AG04449 (cell line): ENCODE measurements at regions not wholly inside any gene's neighbourhood (a gene's known extent, or its start where the extent isn't known, plus 50 kb on each side); places are given as distances from the start of the nearest gene placed in this dataset.
"Not testable (repeated sequence)": the region's sequence is repeated elsewhere in the genome, so short reads cannot be mapped to it uniquely, and the experiment has no call there.

Source experiments
- CTCF ChIA-PET: fragments of 350-600 bp; formaldehyde crosslinking; extraction: SDS; loops from one replicate; lab custom pipeline; 2021; ENCODE audit warnings: antibody characterized with exemption; lab: Yijun Ruan, JAX
- POLR2A ChIA-PET: fragments of 400-600, 350-600 bp; formaldehyde crosslinking; extraction: SDS; loops from one replicate; lab custom pipeline; 2020; ENCODE audit warnings: antibody characterized with exemption, inconsistent platforms; lab: Yijun Ruan, JAX
- DNase-seq: peaks from one replicate; pipeline ENCODE4 v3.0.0-alpha.2; 2010; ENCODE audit warnings: low read depth, low spot score
- H3K4me3 ChIP-seq: 2 replicates; pipeline ENCODE4 v1.5.1; 2011; ENCODE audit warnings: low read depth, mild to moderate bottlenecking, control low read depth, low read length
- TF ChIP-seq, protein P1 (sequence below): IDR thresholded peaks from one replicate; pipeline ENCODE4 v1.5.1; 2011; ENCODE audit warnings: mild to moderate bottlenecking, moderate library complexity, low read length, control low read depth, inconsistent platforms; ENCODE audit not compliant: insufficient read depth; ENCODE audit errors: missing control alignments

DNA sequence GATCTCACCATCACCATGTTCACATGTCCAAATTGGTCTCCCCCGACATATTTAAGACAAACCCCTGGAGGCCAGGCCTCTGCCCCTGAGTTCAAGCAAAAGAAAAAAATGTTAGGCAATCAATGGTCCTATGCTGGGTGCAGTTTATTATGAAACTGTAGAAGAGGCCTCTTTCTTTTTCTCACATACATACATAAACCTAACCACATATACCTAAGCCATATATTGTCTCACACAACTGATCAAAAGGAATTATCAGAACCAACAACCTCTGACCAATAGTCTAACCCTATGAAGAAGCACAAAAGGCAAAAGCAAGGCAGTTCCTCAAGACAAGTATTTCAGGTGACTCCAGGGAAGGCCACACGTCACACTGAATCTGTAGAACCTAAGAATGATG, 49.9 kb downstream of the ILRUN start:
- no peak overlapping the region for H3K4me3 ChIP-seq
- TF ChIP-seq, protein P1, sequence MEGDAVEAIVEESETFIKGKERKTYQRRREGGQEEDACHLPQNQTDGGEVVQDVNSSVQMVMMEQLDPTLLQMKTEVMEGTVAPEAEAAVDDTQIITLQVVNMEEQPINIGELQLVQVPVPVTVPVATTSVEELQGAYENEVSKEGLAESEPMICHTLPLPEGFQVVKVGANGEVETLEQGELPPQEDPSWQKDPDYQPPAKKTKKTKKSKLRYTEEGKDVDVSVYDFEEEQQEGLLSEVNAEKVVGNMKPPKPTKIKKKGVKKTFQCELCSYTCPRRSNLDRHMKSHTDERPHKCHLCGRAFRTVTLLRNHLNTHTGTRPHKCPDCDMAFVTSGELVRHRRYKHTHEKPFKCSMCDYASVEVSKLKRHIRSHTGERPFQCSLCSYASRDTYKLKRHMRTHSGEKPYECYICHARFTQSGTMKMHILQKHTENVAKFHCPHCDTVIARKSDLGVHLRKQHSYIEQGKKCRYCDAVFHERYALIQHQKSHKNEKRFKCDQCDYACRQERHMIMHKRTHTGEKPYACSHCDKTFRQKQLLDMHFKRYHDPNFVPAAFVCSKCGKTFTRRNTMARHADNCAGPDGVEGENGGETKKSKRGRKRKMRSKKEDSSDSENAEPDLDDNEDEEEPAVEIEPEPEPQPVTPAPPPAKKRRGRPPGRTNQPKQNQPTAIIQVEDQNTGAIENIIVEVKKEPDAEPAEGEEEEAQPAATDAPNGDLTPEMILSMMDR, result no peak
- ChIA-PET CTCF (no interaction called here), POLR2A (no interaction called here)
- no peak for DNase-seq

DNA sequence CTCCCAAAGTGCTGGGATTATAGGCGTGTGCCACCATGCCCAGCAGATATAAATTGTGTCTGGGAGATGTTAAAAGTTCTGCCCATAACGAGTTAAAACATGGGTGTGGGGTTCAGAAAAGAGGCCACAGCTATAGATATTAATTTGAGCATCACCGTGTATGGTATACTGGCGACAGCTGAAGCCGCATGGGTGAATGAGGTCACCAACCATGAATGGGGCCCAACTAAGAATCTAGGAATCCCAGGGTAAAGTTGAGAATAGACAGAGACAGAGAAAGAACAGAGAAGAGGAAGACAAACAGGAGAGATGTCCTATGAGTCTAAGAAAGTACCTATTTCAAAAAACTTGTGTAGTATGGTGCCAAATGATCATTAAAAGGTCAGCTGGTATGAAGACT, 50.9 kb downstream of the ILRUN start:
- TF ChIP-seq, protein P1, result no peak
- no peak for DNase-seq
- ChIA-PET CTCF (interaction anchor here (1.4 kb wide), 1 partner anchor 595 kb away, joined by 4 read pairs; no protein-coding TSS in a partner anchor), POLR2A (no interaction called here)
- no peak overlapping the region for H3K4me3 ChIP-seq

DNA sequence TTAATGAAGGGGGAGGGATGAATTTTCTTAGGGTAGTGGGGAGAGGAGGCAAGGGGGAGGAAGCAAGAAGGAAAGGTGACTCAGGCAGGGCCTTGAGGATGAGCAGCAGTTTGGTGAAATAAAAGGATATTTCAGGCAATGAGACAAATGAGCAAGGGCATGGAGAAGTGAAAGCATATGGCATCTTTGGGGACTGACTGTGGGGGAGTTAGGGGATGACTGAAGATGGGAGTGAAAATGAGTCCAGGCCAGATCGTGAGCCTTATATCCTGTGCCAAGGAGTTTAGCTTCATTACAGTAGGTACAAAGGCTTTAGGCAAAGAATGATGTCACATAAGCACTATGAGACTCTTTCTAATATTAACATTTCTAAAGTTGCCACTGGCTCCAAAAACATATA, 51.9 kb downstream of the ILRUN start:
- TF ChIP-seq, protein P1, result no peak
- POLR2A ChIA-PET, result no interaction called here

DNA sequence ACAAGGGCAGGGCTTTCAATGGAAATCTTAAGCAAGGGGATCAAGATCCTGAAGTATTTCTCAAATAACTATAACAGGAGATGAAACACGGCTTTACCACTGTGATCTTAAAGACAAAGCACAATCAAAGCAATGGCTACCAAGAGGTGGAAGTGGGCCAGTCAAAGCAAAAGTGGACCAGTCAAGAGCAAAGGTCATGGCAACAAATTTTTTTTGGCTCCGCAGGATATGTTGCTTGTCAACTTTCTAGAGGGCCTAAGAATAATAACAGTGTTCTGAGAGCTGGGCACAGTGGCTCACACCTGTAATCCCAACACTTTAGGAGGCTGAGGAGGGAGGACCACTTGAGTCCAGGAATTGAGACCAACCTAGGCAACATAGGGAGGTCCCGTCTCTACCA, 54.1 kb downstream of the ILRUN start:
- TF ChIP-seq, protein P1, result no peak
- ChIA-PET POLR2A (no interaction called here), CTCF (no interaction called here)
- no peak overlapping the region for H3K4me3 ChIP-seq
- no peak for DNase-seq

More for the DNA sequence above, 51.9 kb downstream of the ILRUN start:
- H3K4me3 ChIP-seq, result no peak overlapping the region
- DNase-seq, result no peak
- CTCF ChIA-PET, result interaction anchor here (1.4 kb wide), 1 partner anchor 596 kb away, joined by 4 read pairs; no protein-coding TSS in a partner anchor

DNA sequence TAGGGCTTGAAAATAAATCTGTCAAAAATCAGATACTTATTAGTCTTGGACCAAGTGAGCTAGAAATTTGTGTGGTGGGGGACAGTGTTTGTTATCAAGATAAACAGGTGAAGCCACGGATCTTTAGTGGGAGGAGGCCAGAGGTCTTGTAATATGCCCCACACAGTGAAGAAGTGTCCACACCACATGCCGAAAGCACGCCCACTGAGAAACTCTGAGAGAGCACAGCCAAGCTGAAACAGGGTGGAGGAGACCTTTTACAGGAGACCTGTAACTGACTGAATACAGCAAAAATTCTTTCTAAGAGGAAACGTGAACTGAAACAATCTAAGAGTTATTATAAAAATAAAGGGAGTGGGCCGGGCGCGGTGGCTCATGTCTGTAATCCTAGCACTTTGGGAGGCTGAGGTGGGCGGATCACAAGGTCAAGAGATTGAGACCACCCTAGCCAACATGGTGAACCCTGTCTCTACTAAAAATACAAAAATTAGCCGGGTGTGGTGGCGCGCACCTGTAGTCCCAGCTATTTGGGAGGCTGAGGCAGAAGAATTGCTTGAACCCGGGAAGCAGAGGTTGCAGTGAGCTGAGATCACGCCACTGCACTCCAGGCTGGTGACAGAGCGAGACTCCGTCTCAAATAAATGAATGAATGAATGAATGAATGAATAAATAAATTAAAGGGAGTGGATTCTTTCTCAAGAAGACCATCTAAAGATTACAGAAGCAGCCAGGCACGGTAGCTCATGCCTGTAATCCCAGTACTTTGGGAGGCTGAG, 56.3 kb downstream of the ILRUN start:
- DNase-seq, H3K4me3 ChIP-seq, POLR2A ChIA-PET: not testable (repeated sequence)
- CTCF ChIA-PET, result interaction anchor here (1.1 to 2.9 kb wide), 2 partner anchors 11 to 29 kb away, joined by 3 to 12 read pairs; no protein-coding TSS in a partner anchor

DNA sequence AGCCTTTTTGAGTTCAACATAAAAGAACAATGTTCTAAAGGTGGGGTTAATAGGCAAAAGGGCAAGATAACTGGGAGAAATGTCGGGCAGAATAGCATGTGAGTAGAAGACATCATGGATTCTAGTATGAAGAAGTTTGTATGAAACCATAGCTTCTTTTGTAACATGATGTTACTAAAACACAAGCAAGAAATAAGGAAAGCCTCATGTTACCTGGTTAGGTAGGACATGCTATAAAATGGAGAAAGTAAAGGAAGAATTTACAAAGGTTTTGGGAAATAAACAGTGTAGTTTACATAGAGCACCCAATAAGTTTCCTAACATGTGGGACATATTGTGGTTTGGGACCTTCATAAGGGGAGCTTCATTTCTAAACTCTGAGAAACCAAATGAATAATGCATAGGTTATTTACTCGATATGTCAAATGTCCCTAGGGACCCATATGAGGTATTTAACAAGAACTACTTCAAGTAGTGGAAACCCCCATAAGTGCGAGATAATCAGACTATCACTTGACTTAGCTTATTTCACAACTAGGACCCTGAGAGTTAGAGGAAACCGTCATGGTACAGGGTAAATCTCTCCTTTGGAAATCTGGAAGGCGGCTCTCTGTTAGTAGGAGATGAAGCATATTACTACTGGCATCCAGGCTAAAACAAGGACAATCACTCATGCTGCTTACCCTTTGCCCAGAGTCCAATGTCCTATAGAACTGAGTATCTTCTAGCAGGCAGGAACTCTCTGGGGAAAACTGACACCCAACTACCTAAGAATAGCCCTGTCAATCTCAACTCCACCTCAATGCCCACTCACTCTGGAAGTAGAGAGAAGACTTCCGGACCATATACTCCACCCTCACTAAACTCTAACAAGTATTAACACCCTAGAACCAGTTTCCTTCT, 57.5 kb downstream of the ILRUN start:
- no peak overlapping the region for H3K4me3 ChIP-seq
- POLR2A ChIA-PET, result no interaction called here
- TF ChIP-seq, protein P1, result no peak
- CTCF ChIA-PET, result interaction anchor here (0.7 to 2.9 kb wide), 4 partner anchors 12 to 29 kb away, joined by 3 to 12 read pairs (median 3); no protein-coding TSS in a partner anchor
- no peak for DNase-seq
